H4 (cell line): ENCODE measurements at regions not wholly inside any gene's neighbourhood (a gene's known extent, or its start where the extent isn't known, plus 50 kb on each side); places are given as distances from the start of the nearest gene placed in this dataset.
"Not testable (repeated sequence)": the region's sequence is repeated elsewhere in the genome, so short reads cannot be mapped to it uniquely, and the experiment has no call there.

Source experiments
- DNase-seq: peaks from one replicate; pipeline ENCODE4 v3.0.0-alpha.2; 2015; ENCODE audit warnings: low spot score

- no peak for DNase-seq
These were observed 386.1 kb downstream of the SEC23A start for GRCh38 chr14:38716926-38717325.

DNA sequence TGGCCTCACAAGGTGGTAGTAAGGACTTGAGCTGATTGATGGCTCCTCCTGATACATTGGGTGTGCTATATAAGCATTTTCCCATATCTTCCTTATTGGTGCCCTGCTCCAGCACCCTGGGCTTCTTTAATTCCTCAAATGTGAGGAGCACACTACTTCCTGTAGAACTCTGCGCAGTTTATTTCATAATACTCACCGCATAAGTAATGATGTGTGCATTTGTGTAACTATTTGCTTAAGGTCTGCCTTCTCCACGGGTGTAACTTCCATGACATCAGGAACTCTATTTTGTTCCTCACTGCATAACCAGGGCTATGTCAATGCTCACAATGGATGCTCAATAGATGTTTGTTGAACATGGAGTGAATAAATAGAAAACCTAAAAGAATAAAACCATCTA lies 392.2 kb downstream of the SEC23A start:
- DNase-seq, result no peak

DNA sequence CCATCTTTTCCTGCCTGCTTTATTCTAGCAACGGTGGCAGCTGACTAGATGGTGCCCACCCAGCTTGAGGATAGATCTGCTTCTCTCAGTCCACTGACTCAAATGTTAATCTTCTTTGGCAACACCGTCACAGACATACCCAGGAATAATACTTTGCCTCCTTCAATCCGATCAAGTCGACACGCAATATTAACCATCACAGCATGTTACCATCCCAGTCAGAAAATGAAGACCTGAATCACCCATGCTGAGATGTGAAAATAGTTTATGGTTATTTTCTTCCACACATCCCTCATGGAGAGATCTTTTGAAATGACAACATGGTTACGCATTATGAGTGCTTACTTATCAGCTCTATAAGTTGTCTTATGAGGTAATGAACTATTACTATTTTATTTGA lies 392.8 kb downstream of the SEC23A start:
- no peak for DNase-seq

GRCh38 chr14:38705220-38705619 lies 397.8 kb downstream of the SEC23A start:
- DNase-seq, result no peak

- no peak for DNase-seq
These were observed 398.8 kb downstream of the SEC23A start for GRCh38 chr14:38704220-38704619.

DNA sequence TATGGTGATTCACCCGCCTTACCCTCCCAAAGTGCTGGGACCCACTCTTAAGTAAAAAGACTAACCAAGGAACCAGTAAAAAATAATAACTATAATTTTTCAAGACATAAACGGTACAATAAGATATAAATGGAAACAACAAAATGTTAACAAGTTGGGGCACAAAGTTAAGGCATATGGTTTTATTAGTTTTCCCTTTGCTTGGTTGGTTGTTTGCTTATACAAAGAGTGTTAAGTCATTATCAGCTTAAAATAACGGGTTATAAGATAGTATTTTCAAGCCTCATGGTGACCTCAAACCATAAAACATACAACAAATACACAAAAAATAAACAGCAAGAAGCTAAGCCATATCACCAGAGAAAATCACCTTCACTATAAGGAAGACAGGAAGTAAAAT lies 406.1 kb downstream of the SEC23A start:
- no peak for DNase-seq

- DNase-seq, result no peak
These were observed 409.6 kb downstream of the SEC23A start for GRCh38 chr14:38693423-38693822.

- DNase-seq, result no peak
These were observed 413.1 kb upstream of the CLEC14A start for GRCh38 chr14:38669027-38669426.

DNA sequence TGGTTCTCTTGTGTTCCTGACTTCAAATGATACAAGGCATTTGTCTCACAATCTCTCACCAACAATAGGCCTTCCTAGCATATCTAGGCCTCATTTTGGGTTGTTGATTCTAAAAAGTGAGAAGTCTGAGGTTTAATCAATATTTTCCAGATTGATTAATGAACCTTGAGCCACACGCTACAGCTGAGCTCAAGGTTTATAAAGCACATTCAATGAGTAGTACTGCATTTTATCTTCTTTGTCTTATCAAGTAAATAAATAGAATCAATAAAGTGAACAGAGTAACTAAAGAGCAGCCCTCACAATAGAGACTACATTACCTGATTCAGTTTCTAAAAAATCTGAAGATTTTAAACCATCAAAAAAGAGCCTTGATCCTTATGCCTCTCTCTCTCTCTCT lies 407.5 kb upstream of the CLEC14A start:
- no peak for DNase-seq

GRCh38 chr14:38662781-38663180 lies 406.9 kb upstream of the CLEC14A start:
- DNase-seq, result no peak

DNA sequence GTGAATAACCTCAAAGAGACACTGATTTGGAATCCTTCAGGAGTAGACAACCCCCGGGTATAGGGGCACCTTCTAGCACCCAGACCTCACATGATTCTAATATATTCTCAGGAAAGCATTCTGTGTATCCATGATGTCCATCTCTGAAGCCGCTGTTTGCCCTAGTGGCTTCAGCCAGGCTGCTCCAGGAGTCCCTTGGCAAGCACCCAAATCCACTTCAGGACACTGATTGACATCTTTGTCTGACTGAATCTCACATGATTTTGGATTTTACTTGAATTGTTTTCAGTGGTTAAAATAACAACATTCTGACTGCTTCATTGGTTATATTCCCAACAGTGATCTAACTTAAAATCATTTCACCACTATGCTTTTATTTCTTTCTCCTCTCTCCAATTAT lies 390.5 kb upstream of the CLEC14A start:
- DNase-seq, result no peak

DNA sequence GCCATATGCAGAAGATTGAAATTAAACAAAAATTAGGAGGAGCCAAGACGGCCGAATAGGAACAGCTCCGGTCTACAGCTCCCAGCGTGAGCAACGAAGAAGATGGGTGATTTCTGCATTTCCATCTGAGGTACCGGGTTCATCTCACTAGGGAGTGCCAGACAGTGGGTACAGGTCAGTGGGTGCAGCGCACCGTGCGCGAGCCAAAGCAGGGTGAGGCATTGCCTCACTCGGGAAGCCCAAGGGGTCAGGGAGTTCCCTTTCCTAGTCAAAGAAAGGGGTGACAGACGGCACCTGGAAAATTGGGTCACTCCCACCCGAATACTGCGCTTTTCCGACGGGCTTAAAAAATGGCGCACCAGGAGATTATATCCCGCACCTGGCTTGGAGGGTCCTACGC lies 379.0 kb upstream of the CLEC14A start:
- not testable (repeated sequence) for DNase-seq

DNA sequence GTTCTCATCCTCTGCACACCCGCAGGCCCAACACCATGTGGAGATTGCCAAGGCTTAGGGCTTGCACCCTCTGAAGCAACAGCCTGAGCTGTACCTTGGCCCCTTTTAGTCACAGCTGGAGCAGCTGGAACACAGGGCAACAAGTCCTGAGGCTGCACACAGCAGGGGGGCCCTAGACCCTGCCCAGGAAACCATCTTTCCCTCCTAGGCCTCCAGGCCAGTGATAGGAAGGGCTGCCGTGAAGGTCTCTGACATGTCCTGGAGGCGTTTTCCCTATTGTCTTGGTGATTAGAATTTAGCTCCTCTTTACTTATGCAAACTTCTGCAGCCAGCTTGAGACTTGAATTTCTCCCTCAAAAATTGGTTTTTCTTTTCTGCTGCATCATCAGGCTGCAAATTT lies 373.5 kb upstream of the CLEC14A start:
- no peak for DNase-seq

DNA sequence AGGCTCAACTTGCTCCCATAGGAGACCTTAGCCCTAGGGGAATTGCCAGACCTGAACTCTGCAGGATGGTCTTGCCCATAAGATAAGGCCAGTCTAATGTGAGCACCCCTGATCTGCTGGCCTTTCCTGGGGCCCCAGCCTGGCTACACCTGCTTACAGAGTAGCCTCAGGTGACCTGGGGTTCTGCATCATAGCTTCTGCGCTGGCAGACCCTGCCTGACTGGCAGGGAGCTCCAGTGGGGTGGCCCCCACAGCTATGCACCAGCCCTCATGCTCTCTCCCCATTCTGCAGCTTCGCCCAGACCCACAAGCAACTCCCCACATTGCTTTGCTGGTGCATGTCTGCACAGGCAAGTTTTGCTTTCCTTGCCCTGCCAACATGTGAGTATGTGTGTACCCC lies 371.3 kb upstream of the CLEC14A start:
- DNase-seq, result no peak

GRCh38 chr14:38623661-38624060 lies 367.8 kb upstream of the CLEC14A start:
- DNase-seq, result no peak

DNA sequence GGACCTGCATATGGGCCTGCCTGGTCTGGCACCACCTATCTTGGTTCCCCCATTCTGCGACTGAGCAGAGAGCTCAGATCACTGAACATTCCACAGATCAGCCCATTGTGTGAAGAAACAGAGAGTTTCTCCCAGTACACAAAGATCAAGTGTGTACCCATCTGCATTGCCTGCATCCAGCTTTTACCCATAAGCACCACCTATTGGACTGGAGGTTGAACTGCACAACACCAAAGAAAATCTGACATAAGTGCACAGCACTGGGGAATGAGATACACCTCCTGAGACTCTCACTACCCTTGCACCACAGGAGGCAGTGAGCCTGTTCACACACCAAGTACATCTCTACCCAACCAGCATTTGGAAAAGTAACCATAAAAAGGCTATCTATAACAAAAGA lies 362.6 kb upstream of the CLEC14A start:
- no peak for DNase-seq

DNA sequence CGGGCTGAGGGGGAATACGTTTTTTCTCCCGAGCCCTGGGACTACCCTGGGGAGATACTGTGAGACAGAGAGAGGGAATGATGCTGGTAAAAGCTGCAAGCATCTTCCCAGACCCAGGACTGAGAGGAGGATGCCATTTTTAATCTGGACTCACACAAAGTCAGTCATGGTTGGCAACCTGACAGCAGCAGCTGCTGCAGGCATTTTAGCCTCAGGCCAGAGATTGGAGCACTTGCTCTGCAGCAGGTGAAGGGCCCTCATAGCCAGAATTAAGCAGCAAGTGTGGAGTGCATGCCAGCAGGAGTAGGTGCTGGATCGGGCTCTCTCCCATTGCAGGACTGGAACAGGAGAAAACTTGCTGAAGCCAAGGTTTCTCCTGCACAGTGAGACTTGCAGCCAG lies 361.1 kb upstream of the CLEC14A start:
- DNase-seq, result no peak

DNA sequence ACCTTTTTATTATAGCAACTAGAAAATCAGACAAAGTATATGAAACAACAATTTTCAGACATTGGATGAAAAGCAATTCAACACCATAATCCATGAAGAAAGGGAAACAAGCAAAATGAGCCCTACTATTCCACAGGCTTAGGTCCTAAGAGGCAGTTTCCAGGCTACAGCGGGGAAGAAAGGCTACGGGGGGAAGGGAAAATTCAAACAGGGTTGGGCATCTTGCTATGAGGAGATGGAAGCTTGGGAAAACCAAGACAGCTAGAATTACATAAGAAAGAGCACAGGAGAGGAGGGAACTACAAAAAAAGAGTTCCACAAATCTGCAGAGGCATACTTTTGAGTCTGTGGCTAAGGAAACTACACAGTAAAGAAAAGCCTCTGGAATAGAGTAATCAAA lies 356.0 kb upstream of the CLEC14A start:
- DNase-seq, result no peak

- no peak for DNase-seq
These were observed 352.4 kb upstream of the CLEC14A start for GRCh38 chr14:38608244-38608643.

DNA sequence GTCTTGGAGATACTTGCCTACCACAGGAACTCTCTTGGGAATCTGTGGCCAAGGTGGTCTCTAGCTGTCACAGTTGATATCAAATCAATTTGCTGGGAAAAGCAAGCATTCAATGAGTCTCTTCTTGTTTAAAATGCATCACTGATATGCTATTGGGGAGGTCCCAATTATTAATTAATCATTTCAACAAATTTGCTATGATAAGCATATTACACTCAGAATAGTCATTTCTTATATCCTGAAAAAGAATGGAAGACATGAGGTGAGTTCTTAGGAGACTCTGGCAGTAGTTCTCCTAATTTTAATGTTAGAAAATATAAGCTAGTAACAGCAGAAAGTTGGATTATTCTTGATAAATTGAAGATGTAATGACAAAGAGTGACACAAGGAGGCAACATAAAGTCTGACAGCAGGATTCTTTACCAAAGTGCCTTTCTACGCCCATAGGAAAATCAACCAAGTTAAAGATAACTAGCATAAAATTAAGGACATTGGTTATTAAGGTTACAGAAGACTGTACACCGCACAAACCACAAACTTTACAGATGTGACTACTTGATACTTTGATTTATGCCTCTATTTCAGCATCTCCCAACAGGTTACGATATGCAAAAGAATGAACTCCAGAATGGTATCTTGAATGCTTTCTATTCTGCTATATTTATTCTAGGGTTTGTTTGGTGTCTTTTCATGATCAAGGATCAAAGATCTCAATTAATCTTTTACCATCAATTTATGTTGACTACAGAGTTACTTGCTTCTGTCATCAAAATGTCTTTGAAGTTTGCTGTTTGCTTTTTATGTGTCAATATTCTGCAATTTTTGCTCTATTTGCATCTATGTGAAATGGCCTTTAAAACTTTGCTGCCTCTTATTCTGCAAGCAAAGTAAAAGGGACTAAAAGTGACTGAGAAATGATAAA lies 349.6 kb upstream of the CLEC14A start:
- no peak for DNase-seq

DNA sequence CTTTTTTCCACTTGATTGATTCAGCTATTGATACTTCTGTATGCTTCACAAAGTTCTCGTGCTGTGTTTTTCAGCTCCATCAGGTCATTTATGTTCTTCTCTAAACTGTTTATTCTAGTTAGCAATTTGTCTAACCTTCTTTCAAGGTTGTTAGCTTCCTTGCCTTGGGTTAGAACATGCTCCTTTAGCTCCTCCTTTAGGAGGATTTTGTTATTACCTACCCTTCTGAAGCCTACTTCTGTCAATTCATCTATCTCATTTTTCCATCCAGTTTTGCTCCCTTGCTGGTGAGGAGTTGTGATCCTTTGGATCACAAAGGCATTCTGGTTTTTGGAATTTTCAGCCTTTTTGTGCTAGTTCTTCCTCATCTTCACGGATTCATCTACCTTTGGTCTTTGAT lies 344.7 kb upstream of the CLEC14A start:
- not testable (repeated sequence) for DNase-seq

GRCh38 chr14:38593476-38593875 lies 337.6 kb upstream of the CLEC14A start:
- no peak for DNase-seq

GRCh38 chr14:38592764-38593442 lies 337.0 kb upstream of the CLEC14A start:
- no peak for DNase-seq
